AG09309 (cell line): ENCODE measurements at regions not wholly inside any gene's neighbourhood (a gene's known extent, or its start where the extent isn't known, plus 50 kb on each side); places are given as distances from the start of the nearest gene placed in this dataset.

Experiments used
- DNase-seq: peaks from one replicate; pipeline ENCODE4 v3.0.0-alpha.2; 2010; ENCODE audit warnings: low read depth
- H3K4me3 ChIP-seq: 2 replicates; pipeline ENCODE4 v1.5.1; 2011; ENCODE audit warnings: mild to moderate bottlenecking, low read depth, low read length, moderate library complexity; ENCODE audit not compliant: control insufficient read depth
- TF ChIP-seq, protein P1 (sequence below): IDR thresholded peaks from 2 replicates; pipeline ENCODE4 v1.5.1; 2011; ENCODE audit warnings: mild to moderate bottlenecking, low read depth, low read length, inconsistent platforms; ENCODE audit not compliant: insufficient read depth, control insufficient read depth; ENCODE audit errors: missing control alignments

DNA sequence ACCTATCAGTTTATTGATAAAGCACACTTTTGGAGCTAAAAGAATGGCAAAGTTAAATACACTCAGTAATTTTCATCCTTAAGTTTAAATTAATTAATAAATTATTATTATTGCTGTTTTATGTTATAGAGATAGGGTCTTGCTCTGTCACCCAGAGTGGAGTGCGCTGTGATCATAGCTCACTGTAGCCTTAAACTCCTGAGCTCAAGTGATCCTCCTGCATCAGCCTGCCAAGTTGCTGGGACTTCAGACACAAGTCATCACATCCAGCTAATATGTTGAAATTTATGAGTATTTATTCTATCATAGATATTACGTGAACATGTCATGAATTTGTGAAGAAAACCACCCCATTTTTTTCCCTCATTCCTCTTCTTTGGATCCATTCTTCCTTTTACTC lies 64.2 kb downstream of the GJA1 start:
- TF ChIP-seq, protein P1, sequence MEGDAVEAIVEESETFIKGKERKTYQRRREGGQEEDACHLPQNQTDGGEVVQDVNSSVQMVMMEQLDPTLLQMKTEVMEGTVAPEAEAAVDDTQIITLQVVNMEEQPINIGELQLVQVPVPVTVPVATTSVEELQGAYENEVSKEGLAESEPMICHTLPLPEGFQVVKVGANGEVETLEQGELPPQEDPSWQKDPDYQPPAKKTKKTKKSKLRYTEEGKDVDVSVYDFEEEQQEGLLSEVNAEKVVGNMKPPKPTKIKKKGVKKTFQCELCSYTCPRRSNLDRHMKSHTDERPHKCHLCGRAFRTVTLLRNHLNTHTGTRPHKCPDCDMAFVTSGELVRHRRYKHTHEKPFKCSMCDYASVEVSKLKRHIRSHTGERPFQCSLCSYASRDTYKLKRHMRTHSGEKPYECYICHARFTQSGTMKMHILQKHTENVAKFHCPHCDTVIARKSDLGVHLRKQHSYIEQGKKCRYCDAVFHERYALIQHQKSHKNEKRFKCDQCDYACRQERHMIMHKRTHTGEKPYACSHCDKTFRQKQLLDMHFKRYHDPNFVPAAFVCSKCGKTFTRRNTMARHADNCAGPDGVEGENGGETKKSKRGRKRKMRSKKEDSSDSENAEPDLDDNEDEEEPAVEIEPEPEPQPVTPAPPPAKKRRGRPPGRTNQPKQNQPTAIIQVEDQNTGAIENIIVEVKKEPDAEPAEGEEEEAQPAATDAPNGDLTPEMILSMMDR: no peak
- H3K4me3 ChIP-seq: no peak overlapping the region
- DNase-seq: no peak

DNA sequence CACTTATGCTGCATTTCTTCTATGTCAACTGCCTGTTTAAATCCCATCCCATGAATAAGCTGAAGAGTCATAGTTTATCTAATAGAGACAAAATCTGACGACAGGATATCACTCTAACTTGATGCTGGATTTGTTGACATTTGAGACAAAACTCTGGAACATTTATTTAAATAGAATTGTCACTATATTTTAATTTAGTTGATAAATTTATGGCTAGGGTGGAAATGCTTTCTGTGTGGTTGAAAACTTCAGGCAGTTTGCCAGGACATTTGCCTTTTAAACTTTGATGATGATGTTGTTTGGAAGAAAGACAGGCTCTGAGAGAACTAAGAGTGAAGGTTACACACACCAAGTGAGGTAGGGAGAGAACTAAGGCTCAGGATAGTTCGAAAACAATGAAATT lies 68.1 kb downstream of the GJA1 start:
- no peak for DNase-seq
- TF ChIP-seq, protein P1: no peak

DNA sequence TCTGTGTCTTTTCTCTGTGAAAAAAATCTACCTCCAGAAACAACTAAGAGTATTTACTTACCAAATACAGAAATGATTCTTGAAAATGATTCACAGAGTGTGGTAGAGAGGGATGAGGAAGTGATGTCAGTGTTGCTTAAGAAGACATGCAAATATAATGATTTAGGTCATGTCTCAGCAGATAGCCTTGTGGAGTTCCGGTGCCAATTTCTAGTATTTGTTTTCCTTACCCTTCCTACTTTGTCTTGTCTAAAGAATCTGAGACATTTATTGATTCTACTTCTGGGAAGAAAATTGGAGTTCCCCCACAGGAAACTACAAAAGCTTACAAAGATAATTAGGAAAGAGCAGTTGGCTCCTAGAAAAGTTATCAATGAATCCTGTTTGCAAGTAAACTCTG lies 68.8 kb downstream of the GJA1 start:
- no peak overlapping the region for H3K4me3 ChIP-seq
- TF ChIP-seq, protein P1: no peak
- peak; percentile 76 for DNase-seq

More for the DNA sequence above, 68.1 kb downstream of the GJA1 start:
- no peak overlapping the region for H3K4me3 ChIP-seq

DNA sequence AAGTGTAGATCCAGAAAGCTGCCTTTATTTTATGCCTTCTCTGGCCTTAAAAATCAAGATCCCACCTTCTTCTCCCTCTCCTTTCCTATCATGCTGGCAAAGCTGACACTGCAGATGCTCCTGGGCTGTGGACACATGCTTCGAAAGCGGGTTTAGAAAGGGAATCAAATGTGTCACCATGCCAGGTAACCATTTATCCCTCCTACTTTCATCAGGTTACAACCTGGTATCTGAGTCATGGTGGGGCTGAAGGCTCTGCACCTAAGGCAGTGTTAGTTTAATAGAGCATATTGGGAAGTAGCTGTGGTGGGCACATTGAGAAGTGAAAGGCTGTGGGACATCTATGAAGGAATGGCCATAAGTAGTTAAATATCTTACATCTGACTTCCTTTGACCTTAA lies 69.8 kb downstream of the GJA1 start:
- no peak overlapping the region for H3K4me3 ChIP-seq
- no peak for DNase-seq
- TF ChIP-seq, protein P1: no peak

DNA sequence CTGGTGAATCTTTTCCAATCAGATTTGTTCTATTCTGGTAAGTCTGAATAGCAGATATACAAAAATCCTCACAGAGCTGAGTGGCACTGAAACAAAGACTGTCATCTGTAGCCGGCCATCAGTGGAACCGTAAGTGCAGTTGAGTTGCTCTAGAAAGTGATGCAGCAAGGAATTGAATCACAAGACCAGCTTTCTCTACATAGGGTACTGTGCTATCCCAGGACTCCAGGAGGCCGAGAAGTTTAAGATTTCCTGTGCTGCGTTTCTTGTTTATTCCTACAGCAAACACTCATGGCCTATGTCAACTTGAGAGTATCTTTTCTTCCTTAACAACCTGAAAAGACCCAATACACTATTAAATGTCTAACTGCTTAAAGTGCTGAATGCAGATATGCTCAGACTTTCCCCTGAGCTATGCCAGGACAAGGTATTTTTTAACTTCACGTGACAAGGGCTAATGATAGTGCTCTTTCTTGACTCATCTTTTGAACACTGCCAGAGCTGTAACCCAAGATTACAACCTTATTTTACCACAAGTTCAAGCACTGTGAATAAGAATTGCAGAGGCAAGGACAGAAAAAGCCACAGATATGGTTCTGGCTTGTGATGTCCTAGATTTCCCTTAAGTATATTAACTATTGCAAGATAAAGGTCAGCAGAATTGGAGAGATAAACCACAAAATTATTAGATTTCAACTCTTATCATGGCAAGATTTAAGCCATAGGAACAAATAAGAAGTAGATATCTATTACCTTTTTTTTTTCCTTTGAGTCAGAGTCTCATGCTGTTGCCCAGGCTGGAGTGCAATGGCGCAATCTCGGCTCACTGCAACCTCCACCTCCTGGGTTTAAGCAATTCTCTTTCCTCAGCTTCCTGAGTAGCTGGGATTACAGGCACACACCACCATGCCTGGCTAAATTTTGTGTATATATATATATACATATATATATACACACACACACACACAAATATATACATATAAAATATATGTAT lies 71.6 kb downstream of the GJA1 start:
- TF ChIP-seq, protein P1: no peak
- no peak for DNase-seq
- H3K4me3 ChIP-seq: no peak overlapping the region

DNA sequence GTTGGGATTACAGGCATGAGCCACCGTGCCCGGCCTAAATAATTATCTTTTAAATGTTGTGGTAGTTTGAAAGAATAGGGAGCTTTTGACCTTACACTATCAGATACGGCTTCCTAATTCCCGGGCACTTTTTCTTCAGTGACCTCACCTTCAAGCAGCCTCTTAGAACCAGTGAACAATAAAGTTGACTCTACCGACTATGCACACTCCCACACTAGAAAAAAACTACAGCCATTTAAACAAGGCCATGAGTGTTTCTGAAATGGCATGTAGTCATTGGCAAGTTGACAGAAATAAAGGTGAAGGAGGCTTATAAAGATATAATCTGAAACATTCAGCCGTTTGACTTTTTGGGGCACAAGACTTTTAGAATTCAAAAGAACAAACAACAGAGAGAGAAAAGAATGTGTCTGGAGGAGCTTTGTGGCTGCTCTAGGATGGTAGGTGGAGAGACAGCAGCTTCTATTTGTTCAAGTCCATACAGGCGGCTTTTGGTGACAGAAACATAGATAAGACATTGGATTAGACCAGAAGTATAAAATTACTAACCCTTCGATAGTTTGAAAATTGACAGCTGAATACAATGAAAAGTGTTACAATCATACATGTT lies 75.2 kb downstream of the GJA1 start:
- H3K4me3 ChIP-seq: no peak overlapping the region
- TF ChIP-seq, protein P1: no peak
- no peak for DNase-seq
